ENCODE measurements at regions not wholly inside any gene's neighbourhood (a gene's known extent, or its start where the extent isn't known, plus 50 kb on each side); places are given as distances from the start of the nearest gene placed in this dataset.
"Not testable (repeated sequence)": the region's sequence is repeated elsewhere in the genome, so short reads cannot be mapped to it uniquely, and the experiment has no call there.

GRCh38 chr11:79668575-79668974, 227.7 kb upstream of the TENM4 start:
- DNase-seq (ENCODE audit: low read depth), result no peak

- DNase-seq (ENCODE audit: low read depth), result no peak
Measured at GRCh38 chr11:79667380-79667779, 226.6 kb upstream of the TENM4 start.

- DNase-seq (ENCODE audit: low read depth), result no peak
Measured at GRCh38 chr11:79663017-79663416, 222.2 kb upstream of the TENM4 start.

- no peak for DNase-seq (ENCODE audit: low read depth)
Measured at GRCh38 chr11:79661373-79661772, 220.5 kb upstream of the TENM4 start.

GRCh38 chr11:79648766-79649520, 208.1 kb upstream of the TENM4 start:
- DNase-seq (ENCODE audit: low read depth), result no peak

- no peak for DNase-seq (ENCODE audit: low read depth)
Measured at GRCh38 chr11:79637219-79637618, 196.4 kb upstream of the TENM4 start.

GRCh38 chr11:79634905-79635304, 194.1 kb upstream of the TENM4 start:
- DNase-seq (ENCODE audit: low read depth), result no peak

GRCh38 chr11:79627281-79627680, 186.5 kb upstream of the TENM4 start:
- no peak for DNase-seq (ENCODE audit: low read depth)

GRCh38 chr11:79626135-79627075, 185.6 kb upstream of the TENM4 start:
- no peak for DNase-seq (ENCODE audit: low read depth)

GRCh38 chr11:79623375-79623774, 182.5 kb upstream of the TENM4 start:
- no peak for DNase-seq (ENCODE audit: low read depth)

- DNase-seq (ENCODE audit: low read depth), result no peak
Measured at GRCh38 chr11:79617561-79617960, 176.7 kb upstream of the TENM4 start.

GRCh38 chr11:79616392-79616851, 175.6 kb upstream of the TENM4 start:
- DNase-seq (ENCODE audit: low read depth), result no peak

- DNase-seq (ENCODE audit: low read depth), result no peak
Measured at GRCh38 chr11:79615425-79615824, 174.6 kb upstream of the TENM4 start.

GRCh38 chr11:79610678-79611077, 169.8 kb upstream of the TENM4 start:
- DNase-seq (ENCODE audit: low read depth), result no peak

- no peak for DNase-seq (ENCODE audit: low read depth)
Measured at GRCh38 chr11:79610139-79610538, 169.3 kb upstream of the TENM4 start.

GRCh38 chr11:79609511-79609910, 168.7 kb upstream of the TENM4 start:
- DNase-seq (ENCODE audit: low read depth), result no peak

- not testable (repeated sequence) for DNase-seq (ENCODE audit: low read depth)
Measured at GRCh38 chr11:79606461-79606860, 165.6 kb upstream of the TENM4 start.

GRCh38 chr11:79600711-79601110, 159.9 kb upstream of the TENM4 start:
- no peak for DNase-seq (ENCODE audit: low read depth)

GRCh38 chr11:79594834-79595233, 154.0 kb upstream of the TENM4 start:
- no peak for DNase-seq (ENCODE audit: low read depth)

GRCh38 chr11:79592824-79593223, 152.0 kb upstream of the TENM4 start:
- DNase-seq (ENCODE audit: low read depth), result no peak

GRCh38 chr11:79592406-79592805, 151.6 kb upstream of the TENM4 start:
- DNase-seq (ENCODE audit: low read depth), result no peak

GRCh38 chr11:79582434-79582833, 141.6 kb upstream of the TENM4 start:
- DNase-seq (ENCODE audit: low read depth), result no peak

GRCh38 chr11:79579063-79579462, 138.2 kb upstream of the TENM4 start:
- no peak for DNase-seq (ENCODE audit: low read depth)
